ENCODE measurements at regions not wholly inside any gene's neighbourhood (a gene's known extent, or its start where the extent isn't known, plus 50 kb on each side); places are given as distances from the start of the nearest gene placed in this dataset.
A peak's percentile ranks its signal among the peaks of the same experiment; 100 is the strongest.

DNA sequence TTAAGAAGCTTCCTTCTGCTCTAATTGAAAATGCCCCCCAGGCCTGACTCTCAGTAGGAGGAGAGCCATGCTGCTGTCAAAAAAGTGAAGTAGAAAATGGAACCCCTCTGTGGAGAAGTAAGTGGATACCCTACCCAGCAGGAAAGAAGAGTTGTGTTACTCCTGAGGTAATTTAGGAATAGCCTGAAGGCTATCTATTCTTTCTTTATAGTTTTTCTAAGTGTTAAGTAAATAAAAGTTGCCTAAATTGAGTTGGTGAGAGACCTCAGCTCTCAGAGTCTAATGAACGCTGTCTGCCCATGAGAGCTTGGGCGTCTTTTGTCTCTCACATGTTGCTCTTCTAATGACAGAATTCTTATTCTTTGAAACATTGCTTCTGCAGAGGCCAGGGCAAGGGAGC lies 116.2 kb downstream of the NSUN3 start (continued):
- TF ChIP-seq ZNF548 (tag by site-specific recombination; IDR thresholded peaks at IDR 0.05) (no peak), SP7 (tag by site-specific recombination; IDR thresholded peaks at IDR 0.05) (peak; percentile 12; the same call in 1 of the 2 replicates), HOXA7 (CRISPR knock-in tag; IDR thresholded peaks at IDR 0.05; ENCODE audit: borderline replicate concordance) (no peak), ZBTB21 (tag by site-specific recombination; IDR thresholded peaks at IDR 0.05) (no peak), ZNF214 (tag by site-specific recombination; IDR thresholded peaks at IDR 0.05; ENCODE audit: borderline replicate concordance) (no peak), ZBTB20 (tag by site-specific recombination; IDR thresholded peaks at IDR 0.05) (no peak), ZNF133 (tag by site-specific recombination; IDR thresholded peaks at IDR 0.05) (no peak), ZNF600 (tag by site-specific recombination; IDR thresholded peaks at IDR 0.05) (no peak), ZNF785 (tag by site-specific recombination; IDR thresholded peaks at IDR 0.05) (no peak), ZNF473 (tag by site-specific recombination; IDR thresholded peaks at IDR 0.05) (no peak), ZNF561 (tag by site-specific recombination; IDR thresholded peaks at IDR 0.05; ENCODE audit: borderline replicate concordance) (0 out of 2 replicates have a peak, but pooled peaks have one; percentile 75), ZNF560 (tag by site-specific recombination; IDR thresholded peaks at IDR 0.05; ENCODE audit: borderline replicate concordance) (no peak), ZNF521 (tag by site-specific recombination; IDR thresholded peaks at IDR 0.05) (no peak), ZNF426 (tag by site-specific recombination; IDR thresholded peaks at IDR 0.05) (no peak)
- TF ChIP-seq, protein P1, sequence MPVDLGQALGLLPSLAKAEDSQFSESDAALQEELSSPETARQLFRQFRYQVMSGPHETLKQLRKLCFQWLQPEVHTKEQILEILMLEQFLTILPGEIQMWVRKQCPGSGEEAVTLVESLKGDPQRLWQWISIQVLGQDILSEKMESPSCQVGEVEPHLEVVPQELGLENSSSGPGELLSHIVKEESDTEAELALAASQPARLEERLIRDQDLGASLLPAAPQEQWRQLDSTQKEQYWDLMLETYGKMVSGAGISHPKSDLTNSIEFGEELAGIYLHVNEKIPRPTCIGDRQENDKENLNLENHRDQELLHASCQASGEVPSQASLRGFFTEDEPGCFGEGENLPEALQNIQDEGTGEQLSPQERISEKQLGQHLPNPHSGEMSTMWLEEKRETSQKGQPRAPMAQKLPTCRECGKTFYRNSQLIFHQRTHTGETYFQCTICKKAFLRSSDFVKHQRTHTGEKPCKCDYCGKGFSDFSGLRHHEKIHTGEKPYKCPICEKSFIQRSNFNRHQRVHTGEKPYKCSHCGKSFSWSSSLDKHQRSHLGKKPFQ (tag by site-specific recombination; IDR thresholded peaks at IDR 0.05) = no peak
- TF ChIP-seq, protein P2, sequence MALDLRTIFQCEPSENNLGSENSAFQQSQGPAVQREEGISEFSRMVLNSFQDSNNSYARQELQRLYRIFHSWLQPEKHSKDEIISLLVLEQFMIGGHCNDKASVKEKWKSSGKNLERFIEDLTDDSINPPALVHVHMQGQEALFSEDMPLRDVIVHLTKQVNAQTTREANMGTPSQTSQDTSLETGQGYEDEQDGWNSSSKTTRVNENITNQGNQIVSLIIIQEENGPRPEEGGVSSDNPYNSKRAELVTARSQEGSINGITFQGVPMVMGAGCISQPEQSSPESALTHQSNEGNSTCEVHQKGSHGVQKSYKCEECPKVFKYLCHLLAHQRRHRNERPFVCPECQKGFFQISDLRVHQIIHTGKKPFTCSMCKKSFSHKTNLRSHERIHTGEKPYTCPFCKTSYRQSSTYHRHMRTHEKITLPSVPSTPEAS (tag by site-specific recombination; IDR thresholded peaks at IDR 0.05) = no peak
- TF ChIP-seq, protein P3, sequence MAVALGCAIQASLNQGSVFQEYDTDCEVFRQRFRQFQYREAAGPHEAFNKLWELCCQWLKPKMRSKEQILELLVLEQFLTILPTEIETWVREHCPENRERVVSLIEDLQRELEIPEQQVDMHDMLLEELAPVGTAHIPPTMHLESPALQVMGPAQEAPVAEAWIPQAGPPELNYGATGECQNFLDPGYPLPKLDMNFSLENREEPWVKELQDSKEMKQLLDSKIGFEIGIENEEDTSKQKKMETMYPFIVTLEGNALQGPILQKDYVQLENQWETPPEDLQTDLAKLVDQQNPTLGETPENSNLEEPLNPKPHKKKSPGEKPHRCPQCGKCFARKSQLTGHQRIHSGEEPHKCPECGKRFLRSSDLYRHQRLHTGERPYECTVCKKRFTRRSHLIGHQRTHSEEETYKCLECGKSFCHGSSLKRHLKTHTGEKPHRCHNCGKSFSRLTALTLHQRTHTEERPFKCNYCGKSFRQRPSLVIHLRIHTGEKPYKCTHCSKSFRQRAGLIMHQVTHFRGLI (tag by site-specific recombination; IDR thresholded peaks at IDR 0.05) = no peak
- TF ChIP-seq, protein P4, sequence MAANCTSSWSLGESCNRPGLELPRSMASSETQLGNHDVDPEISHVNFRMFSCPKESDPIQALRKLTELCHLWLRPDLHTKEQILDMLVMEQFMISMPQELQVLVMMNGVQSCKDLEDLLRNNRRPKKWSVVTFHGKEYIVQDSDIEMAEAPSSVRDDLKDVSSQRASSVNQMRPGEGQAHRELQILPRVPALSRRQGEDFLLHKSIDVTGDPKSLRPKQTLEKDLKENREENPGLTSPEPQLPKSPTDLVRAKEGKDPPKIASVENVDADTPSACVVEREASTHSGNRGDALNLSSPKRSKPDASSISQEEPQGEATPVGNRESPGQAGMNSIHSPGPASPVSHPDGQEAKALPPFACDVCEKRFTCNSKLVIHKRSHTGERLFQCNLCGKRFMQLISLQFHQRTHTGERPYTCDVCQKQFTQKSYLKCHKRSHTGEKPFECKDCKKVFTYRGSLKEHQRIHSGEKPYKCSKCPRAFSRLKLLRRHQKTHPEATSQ (tag by site-specific recombination; IDR thresholded peaks at IDR 0.05) = no peak
- TF ChIP-seq, protein P5, sequence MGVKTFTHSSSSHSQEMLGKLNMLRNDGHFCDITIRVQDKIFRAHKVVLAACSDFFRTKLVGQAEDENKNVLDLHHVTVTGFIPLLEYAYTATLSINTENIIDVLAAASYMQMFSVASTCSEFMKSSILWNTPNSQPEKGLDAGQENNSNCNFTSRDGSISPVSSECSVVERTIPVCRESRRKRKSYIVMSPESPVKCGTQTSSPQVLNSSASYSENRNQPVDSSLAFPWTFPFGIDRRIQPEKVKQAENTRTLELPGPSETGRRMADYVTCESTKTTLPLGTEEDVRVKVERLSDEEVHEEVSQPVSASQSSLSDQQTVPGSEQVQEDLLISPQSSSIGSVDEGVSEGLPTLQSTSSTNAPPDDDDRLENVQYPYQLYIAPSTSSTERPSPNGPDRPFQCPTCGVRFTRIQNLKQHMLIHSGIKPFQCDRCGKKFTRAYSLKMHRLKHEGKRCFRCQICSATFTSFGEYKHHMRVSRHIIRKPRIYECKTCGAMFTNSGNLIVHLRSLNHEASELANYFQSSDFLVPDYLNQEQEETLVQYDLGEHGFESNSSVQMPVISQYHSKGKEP (tag by site-specific recombination; IDR thresholded peaks at IDR 0.05) = peak; percentile 75

DNA sequence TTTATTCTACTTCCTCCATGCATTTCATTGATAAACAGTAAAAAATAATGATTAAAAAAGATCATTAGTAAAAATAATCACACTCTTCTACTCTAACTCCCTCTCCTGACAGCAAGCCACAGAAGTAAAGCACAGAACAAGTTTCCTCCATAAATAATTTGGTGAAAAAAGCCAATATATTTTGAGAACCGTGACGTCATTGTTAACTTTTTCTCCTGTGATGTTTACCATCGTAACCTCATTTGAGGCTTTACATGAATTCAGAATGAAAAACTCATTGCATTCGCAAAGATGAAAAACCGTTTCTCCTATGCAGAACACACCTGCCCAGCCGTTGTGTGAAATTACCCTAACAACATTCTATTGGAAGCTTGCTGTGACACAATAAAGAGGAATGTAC lies 120.7 kb downstream of the NSUN3 start:
- TF ChIP-seq, protein P6, sequence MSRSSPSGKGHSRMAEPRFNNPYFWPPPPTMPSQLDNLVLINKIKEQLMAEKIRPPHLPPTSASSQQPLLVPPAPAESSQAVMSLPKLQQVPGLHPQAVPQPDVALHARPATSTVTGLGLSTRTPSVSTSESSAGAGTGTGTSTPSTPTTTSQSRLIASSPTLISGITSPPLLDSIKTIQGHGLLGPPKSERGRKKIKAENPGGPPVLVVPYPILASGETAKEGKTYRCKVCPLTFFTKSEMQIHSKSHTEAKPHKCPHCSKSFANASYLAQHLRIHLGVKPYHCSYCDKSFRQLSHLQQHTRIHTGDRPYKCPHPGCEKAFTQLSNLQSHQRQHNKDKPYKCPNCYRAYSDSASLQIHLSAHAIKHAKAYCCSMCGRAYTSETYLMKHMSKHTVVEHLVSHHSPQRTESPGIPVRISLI (tag by site-specific recombination; IDR thresholded peaks at IDR 0.05) = no peak
- no peak for TF ChIP-seq SP2 (tag by site-specific recombination; IDR thresholded peaks at IDR 0.05)
- TF ChIP-seq, protein P7, sequence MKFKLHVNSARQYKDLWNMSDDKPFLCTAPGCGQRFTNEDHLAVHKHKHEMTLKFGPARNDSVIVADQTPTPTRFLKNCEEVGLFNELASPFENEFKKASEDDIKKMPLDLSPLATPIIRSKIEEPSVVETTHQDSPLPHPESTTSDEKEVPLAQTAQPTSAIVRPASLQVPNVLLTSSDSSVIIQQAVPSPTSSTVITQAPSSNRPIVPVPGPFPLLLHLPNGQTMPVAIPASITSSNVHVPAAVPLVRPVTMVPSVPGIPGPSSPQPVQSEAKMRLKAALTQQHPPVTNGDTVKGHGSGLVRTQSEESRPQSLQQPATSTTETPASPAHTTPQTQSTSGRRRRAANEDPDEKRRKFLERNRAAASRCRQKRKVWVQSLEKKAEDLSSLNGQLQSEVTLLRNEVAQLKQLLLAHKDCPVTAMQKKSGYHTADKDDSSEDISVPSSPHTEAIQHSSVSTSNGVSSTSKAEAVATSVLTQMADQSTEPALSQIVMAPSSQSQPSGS (tag by site-specific recombination; IDR thresholded peaks at IDR 0.05; ENCODE audit: low read depth) = 0 out of 2 replicates have a peak, but pooled peaks have one; percentile 28
- Histone ChIP-seq H3K4me1 (ENCODE audit: control insufficient read depth, insufficient read depth, low read length) (no peaks in the 10 kb centered on the region; the same call in 1 of the 2 replicates), H3K36me3 (ENCODE audit: control insufficient read depth in 2 of 2, insufficient read depth in 1 of 2, low read length in 2 of 2) (no peaks in the 10 kb centered on the region), H3K4me3 (ENCODE audit: low read depth, low read length) (no peak overlapping the region), H3K9me3 (ENCODE audit: control insufficient read depth, insufficient read depth, low read depth, low read length) (no peaks in the 10 kb centered on the region), H3K27ac (ENCODE audit: extremely low read depth, low read depth, low read length) (no peak overlapping the region)
- POLR2A ChIA-PET = no interaction called here
- CTCF ChIA-PET = no interaction called here

Data from HEK293 (cell line).